ENCODE measurements at regions not wholly inside any gene's neighbourhood (a gene's known extent, or its start where the extent isn't known, plus 50 kb on each side); places are given as distances from the start of the nearest gene placed in this dataset.

GRCh38 chr16:59289151-59289550, 555.0 kb upstream of the GOT2 start:
- WGBS (ENCODE audit: low lambda C conversion rate) = 19% methylated on average over 3 of the region's 3 CpGs
- H3K4me2 ChIP-seq = no peak overlapping the region
- POLR2A ChIA-PET = no interaction called here

GRCh38 chr16:59274141-59274540, 540.0 kb upstream of the GOT2 start:
- Histone ChIP-seq H3K9ac (no peak overlapping the region), H3K9me2 (no peaks in the 10 kb centered on the region), H3F3A (replicated peaks; ENCODE audit: insufficient read depth) (no peaks in the 10 kb centered on the region), H3K4me2 (no peak overlapping the region), H3K36me3 (replicated peaks in 1 of 2; ENCODE audit: control insufficient read depth in 1 of 2, insufficient read depth in 2 of 2, low read length in 1 of 2) (no peaks in the 10 kb centered on the region), H3K27me3 (ENCODE audit: insufficient read depth) (no peaks in the 10 kb centered on the region), H2AFZ (ENCODE audit: low read depth) (no peak overlapping the region), H3K79me2 (ENCODE audit: insufficient read depth) (no peaks in the 10 kb centered on the region), H3K27ac (ENCODE audit: low read depth in 2 of 2, low read length in 1 of 2) (no peak overlapping the region), H3K4me1 (ENCODE audit: control insufficient read depth in 1 of 2, insufficient read depth in 2 of 2, low read depth in 1 of 2, low read length in 1 of 2) (no peaks in the 10 kb centered on the region), H3K4me3 (ENCODE audit: low read depth in 2 of 2, low read length in 1 of 2) (no peak overlapping the region), H4K20me1 (ENCODE audit: insufficient read depth) (no peaks in the 10 kb centered on the region), H3K9me3 (no peaks in the 10 kb centered on the region)
- ChIA-PET CTCF (no interaction called here), POLR2A (no interaction called here)
- no peak for DNase-seq
- TF ChIP-seq ELF1 (IDR thresholded peaks at IDR 0.05) = no peak
- TF ChIP-seq, protein P1, sequence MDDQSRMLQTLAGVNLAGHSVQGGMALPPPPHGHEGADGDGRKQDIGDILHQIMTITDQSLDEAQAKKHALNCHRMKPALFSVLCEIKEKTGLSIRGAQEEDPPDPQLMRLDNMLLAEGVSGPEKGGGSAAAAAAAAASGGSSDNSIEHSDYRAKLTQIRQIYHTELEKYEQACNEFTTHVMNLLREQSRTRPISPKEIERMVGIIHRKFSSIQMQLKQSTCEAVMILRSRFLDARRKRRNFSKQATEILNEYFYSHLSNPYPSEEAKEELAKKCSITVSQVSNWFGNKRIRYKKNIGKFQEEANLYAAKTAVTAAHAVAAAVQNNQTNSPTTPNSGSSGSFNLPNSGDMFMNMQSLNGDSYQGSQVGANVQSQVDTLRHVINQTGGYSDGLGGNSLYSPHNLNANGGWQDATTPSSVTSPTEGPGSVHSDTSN (IDR thresholded peaks at IDR 0.05) = no peak
- TF ChIP-seq JUND (IDR thresholded peaks at IDR 0.05) = no peak
- no peak for TF ChIP-seq MXI1 (IDR thresholded peaks at IDR 0.05; ENCODE audit: low read depth, low read length)
- no peak for TF ChIP-seq RAD21 (IDR thresholded peaks at IDR 0.05; ENCODE audit: low read length)
- no peak for TF ChIP-seq REST (IDR thresholded peaks at IDR 0.05; ENCODE audit: low read depth, low read length)
- TF ChIP-seq, protein P2, sequence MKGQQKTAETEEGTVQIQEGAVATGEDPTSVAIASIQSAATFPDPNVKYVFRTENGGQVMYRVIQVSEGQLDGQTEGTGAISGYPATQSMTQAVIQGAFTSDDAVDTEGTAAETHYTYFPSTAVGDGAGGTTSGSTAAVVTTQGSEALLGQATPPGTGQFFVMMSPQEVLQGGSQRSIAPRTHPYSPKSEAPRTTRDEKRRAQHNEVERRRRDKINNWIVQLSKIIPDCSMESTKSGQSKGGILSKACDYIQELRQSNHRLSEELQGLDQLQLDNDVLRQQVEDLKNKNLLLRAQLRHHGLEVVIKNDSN (IDR thresholded peaks at IDR 0.05; ENCODE audit: borderline replicate concordance, low read depth) = no peak
- TF ChIP-seq, protein P3, sequence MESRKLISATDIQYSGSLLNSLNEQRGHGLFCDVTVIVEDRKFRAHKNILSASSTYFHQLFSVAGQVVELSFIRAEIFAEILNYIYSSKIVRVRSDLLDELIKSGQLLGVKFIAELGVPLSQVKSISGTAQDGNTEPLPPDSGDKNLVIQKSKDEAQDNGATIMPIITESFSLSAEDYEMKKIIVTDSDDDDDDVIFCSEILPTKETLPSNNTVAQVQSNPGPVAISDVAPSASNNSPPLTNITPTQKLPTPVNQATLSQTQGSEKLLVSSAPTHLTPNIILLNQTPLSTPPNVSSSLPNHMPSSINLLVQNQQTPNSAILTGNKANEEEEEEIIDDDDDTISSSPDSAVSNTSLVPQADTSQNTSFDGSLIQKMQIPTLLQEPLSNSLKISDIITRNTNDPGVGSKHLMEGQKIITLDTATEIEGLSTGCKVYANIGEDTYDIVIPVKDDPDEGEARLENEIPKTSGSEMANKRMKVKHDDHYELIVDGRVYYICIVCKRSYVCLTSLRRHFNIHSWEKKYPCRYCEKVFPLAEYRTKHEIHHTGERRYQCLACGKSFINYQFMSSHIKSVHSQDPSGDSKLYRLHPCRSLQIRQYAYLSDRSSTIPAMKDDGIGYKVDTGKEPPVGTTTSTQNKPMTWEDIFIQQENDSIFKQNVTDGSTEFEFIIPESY (IDR thresholded peaks at IDR 0.05; ENCODE audit: borderline replicate concordance, low read depth) = no peak
- no peak for TF ChIP-seq RCOR1 (IDR thresholded peaks at IDR 0.05; ENCODE audit: low read length)
- TF ChIP-seq TAF1 (IDR thresholded peaks at IDR 0.05; ENCODE audit: borderline replicate concordance, low read depth, low read length) = no peak
- 20% methylated on average over 3 of the region's 3 CpGs for WGBS (ENCODE audit: low lambda C conversion rate)

More at GRCh38 chr16:59289151-59289550, 555.0 kb upstream of the GOT2 start:
- no peak overlapping the region for H3K9ac ChIP-seq
- no peak for DNase-seq
- H3K27me3 ChIP-seq (ENCODE audit: insufficient read depth) = no peaks in the 10 kb centered on the region
- H3K4me1 ChIP-seq (ENCODE audit: control insufficient read depth in 1 of 2, insufficient read depth in 2 of 2, low read depth in 1 of 2, low read length in 1 of 2) = no peaks in the 10 kb centered on the region
- no peaks in the 10 kb centered on the region for H3K79me2 ChIP-seq (ENCODE audit: insufficient read depth)
- no peaks in the 10 kb centered on the region for H3F3A ChIP-seq (replicated peaks; ENCODE audit: insufficient read depth)
- H3K4me3 ChIP-seq (ENCODE audit: low read depth in 2 of 2, low read length in 1 of 2) = no peak overlapping the region
- no peaks in the 10 kb centered on the region for H3K9me2 ChIP-seq
- H2AFZ ChIP-seq (ENCODE audit: low read depth) = no peak overlapping the region
- CTCF ChIA-PET = no interaction called here
- H3K9me3 ChIP-seq = peaks cover 4% of the 10 kb centered on the region; the same call in 1 of the 2 replicates
- no peaks in the 10 kb centered on the region for H3K36me3 ChIP-seq (replicated peaks in 1 of 2; ENCODE audit: control insufficient read depth in 1 of 2, insufficient read depth in 2 of 2, low read length in 1 of 2)
- H4K20me1 ChIP-seq (ENCODE audit: insufficient read depth) = no peaks in the 10 kb centered on the region
- TF ChIP-seq SIN3A (IDR thresholded peaks at IDR 0.05; ENCODE audit: borderline replicate concordance, low read depth, low read length) (no peak), RCOR1 (IDR thresholded peaks at IDR 0.05; ENCODE audit: low read length) (no peak), USF2 (IDR thresholded peaks at IDR 0.05; ENCODE audit: borderline replicate concordance, low read depth, low read length) (no peak), FOXM1 (IDR thresholded peaks at IDR 0.05; ENCODE audit: low read depth) (no peak), GABPA (IDR thresholded peaks at IDR 0.05; ENCODE audit: low read depth) (no peak), NFIC (IDR thresholded peaks at IDR 0.05; ENCODE audit: borderline replicate concordance) (no peak), MXI1 (IDR thresholded peaks at IDR 0.05; ENCODE audit: low read depth, low read length) (no peak)
- H3K27ac ChIP-seq (ENCODE audit: low read depth in 2 of 2, low read length in 1 of 2) = no peak overlapping the region

Measured in SK-N-SH (cell line).